HG03060 (cell line): ENCODE measurements at regions not wholly inside any gene's neighbourhood (a gene's known extent, or its start where the extent isn't known, plus 50 kb on each side); places are given as distances from the start of the nearest gene placed in this dataset.
"Not testable (repeated sequence)": the region's sequence is repeated elsewhere in the genome, so short reads cannot be mapped to it uniquely, and the experiment has no call there.

ENCODE experiments used
- ATAC-seq: cut with Tn5 transposase; IDR thresholded peaks from one replicate; pipeline ENCODE4 v1.9.1; 2021; ENCODE audit warnings: low read depth, moderate number of reproducible peaks; ENCODE audit not compliant: unreplicated experiment

DNA sequence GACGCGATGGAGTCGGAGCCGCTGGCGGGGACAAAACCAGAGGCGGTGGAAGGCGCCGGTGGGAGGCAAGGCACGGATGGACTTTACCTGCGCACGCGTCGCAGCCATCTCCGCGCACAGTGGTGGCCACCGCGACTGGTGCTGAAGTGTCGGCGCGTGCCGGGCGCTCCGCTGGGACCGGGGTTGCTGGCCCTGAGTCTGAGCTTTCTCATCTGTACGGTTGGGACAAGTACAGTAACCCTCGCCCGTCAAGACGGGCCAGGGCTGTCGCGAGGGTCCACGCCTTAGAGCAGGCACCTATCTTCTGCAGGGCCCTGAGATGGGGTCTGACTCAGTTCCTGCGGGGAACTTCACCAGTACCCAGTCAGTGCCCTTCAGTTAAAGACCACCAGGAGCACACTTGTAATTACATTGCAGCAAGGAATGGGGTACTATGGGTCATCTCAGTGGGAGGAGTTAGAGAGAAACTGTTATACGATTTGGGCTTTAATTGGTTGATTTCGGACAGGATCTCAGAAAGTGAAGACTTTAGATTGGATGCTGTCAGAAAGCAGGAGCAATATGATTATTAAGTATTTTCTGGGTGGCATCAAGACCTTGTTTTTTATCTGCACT lies 385.6 kb downstream of the SPATA31A6 start:
- ATAC-seq: not testable (repeated sequence)

DNA sequence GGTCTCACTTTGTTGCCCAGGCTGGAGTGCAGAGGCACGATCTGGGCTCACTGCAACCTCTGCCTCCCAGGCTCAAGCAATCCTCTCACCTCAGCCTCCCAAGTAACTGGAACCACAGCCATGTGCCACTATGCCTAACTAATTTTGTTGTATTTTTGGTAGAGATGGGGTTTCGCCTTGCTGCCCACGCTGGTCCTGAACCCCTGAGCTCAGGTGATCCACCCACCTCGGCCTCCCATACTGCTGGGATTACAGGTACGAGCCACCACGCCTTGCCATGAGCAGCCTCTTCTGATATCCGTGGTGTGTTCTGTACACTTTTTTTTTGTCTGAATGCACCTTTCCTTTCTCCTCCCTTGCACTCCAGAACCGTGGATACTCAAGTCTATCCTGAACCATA lies 394.4 kb downstream of the SPATA31A6 start:
- not testable (repeated sequence) for ATAC-seq
